Naive thymus-derived CD8-positive, alpha-beta T cell (primary cell): ENCODE measurements at regions not wholly inside any gene's neighbourhood (a gene's known extent, or its start where the extent isn't known, plus 50 kb on each side); places are given as distances from the start of the nearest gene placed in this dataset.
A peak's percentile ranks its signal among the peaks of the same experiment; 100 is the strongest.

Source experiments
- ATAC-seq, 2 donors: fragments of 150-1000 bp; cut with Tn5 transposase in 1 of 2; sonication (Bioruptor Pico), chemical (Tn5 transposase) in 1 of 2; 1 replicate in 1 of 2; 2 replicates in 1 of 2; pipeline ENCODE4 v1.10.0; 2021; ENCODE audit warnings: mild to moderate bottlenecking in 2 of 2, moderate library complexity in 2 of 2
- POLR2A ChIA-PET: fragments of 350-600 bp; sonication (Branson Sonifier 250); formaldehyde crosslinking; loops from one replicate; lab custom pipeline; 2021; ENCODE audit warnings: antibody characterized with exemption; lab: Charles Lee
- DNase-seq, 10 donors: peaks; one replicate each; pipeline versions ENCODE4 v3.0.0 to v3.0.0-alpha.2; 2020 to 2022
- H3K27ac Mint-ChIP-seq, 10 donors: one replicate each; pipeline ENCODE4 v1.8.0; 2020 to 2022; ENCODE audit warnings: mild to moderate bottlenecking in 10 of 10, mixed read lengths in 10 of 10, moderate library complexity in 4 of 10, inconsistent platforms in 1 of 10
- H3K27me3 Mint-ChIP-seq, 5 donors: one replicate each; pipeline ENCODE4 v1.8.0; 2021 to 2022; ENCODE audit warnings: mixed read lengths in 5 of 5
- H3K36me3 Mint-ChIP-seq, 3 donors: one replicate each; pipeline ENCODE4 v1.8.0; 2020 to 2022; ENCODE audit warnings: mixed read lengths in 3 of 3, mild to moderate bottlenecking in 2 of 3, inconsistent platforms in 1 of 3
- H3K4me1 Mint-ChIP-seq, 4 donors: one replicate each; pipeline ENCODE4 v1.8.0; 2021 to 2022; ENCODE audit warnings: mixed read lengths in 4 of 4
- H3K4me3 Mint-ChIP-seq, 10 donors: one replicate each; pipeline ENCODE4 v1.8.0; 2020 to 2022; ENCODE audit warnings: mild to moderate bottlenecking in 10 of 10, mixed read lengths in 10 of 10, moderate library complexity in 6 of 10, inconsistent platforms in 1 of 10
- H3K9me3 Mint-ChIP-seq, 9 donors: one replicate each; pipeline ENCODE4 v1.8.0; 2020 to 2022; ENCODE audit warnings: mixed read lengths in 9 of 9, mild to moderate bottlenecking in 3 of 9, inconsistent platforms in 1 of 9, moderate library complexity in 1 of 9

- Mint-ChIP-seq H3K9me3 (no peaks in the 10 kb centered on the region), H3K4me3 (no peak overlapping the region), H3K27ac (no peak overlapping the region), H3K4me1 (peaks cover 0 to 6% (median 4%) of the 10 kb centered on the region in 4 donors), H3K27me3 (peaks cover 0 to 9% (median 0%) of the 10 kb centered on the region in 5 donors), H3K36me3 (peaks cover 0 to 2% (median 0%) of the 10 kb centered on the region in 3 donors)
- no peak for ATAC-seq
- DNase-seq = no peak
- POLR2A ChIA-PET = no interaction called here
These were observed 456.6 kb upstream of the PROK2 start for GRCh38 chr3:72241525-72241924.

- DNase-seq = no peak
- Mint-ChIP-seq H3K4me1 (peaks cover 0 to 4% (median 3%) of the 10 kb centered on the region in 4 donors), H3K27ac (peak overlapping the region in 1 of 10 donors; percentile 18), H3K27me3 (peaks cover 0 to 9% (median 0%) of the 10 kb centered on the region in 5 donors), H3K4me3 (no peak overlapping the region), H3K36me3 (peaks cover 0 to 2% (median 0%) of the 10 kb centered on the region in 3 donors), H3K9me3 (no peaks in the 10 kb centered on the region)
- ATAC-seq = no peak
- POLR2A ChIA-PET = no interaction called here
These were observed 455.6 kb upstream of the PROK2 start for GRCh38 chr3:72240531-72240930.

GRCh38 chr3:72238801-72239200 is 453.9 kb upstream of the PROK2 start:
- DNase-seq = no peak
- Mint-ChIP-seq H3K4me1 (peaks cover 0 to 6% (median 0%) of the 10 kb centered on the region in 4 donors), H3K36me3 (peaks cover 0 to 2% (median 0%) of the 10 kb centered on the region in 3 donors), H3K27ac (no peak overlapping the region), H3K4me3 (no peak overlapping the region), H3K9me3 (no peaks in the 10 kb centered on the region), H3K27me3 (no peaks in the 10 kb centered on the region)
- POLR2A ChIA-PET = no interaction called here
- ATAC-seq = no peak

- Mint-ChIP-seq H3K27me3 (no peaks in the 10 kb centered on the region), H3K9me3 (no peaks in the 10 kb centered on the region), H3K36me3 (peaks cover 0 to 2% (median 0%) of the 10 kb centered on the region in 3 donors), H3K4me1 (peaks cover 0 to 4% (median 0%) of the 10 kb centered on the region in 4 donors), H3K4me3 (no peak overlapping the region), H3K27ac (no peak overlapping the region)
- DNase-seq (no peak), ATAC-seq (no peak)
- POLR2A ChIA-PET = no interaction called here
These were observed 453.2 kb upstream of the PROK2 start for GRCh38 chr3:72238010-72238691.

GRCh38 chr3:72237679-72238009 is 452.7 kb upstream of the PROK2 start:
- H3K36me3 Mint-ChIP-seq = peaks cover 0 to 2% (median 0%) of the 10 kb centered on the region in 3 donors
- no peak overlapping the region for H3K4me3 Mint-ChIP-seq
- H3K9me3 Mint-ChIP-seq = no peaks in the 10 kb centered on the region
- POLR2A ChIA-PET = no interaction called here
- H3K27ac Mint-ChIP-seq = no peak overlapping the region
- H3K27me3 Mint-ChIP-seq = no peaks in the 10 kb centered on the region
- H3K4me1 Mint-ChIP-seq = peaks cover 0 to 4% (median 2%) of the 10 kb centered on the region in 4 donors
- no peak for ATAC-seq
- DNase-seq = no peak

- DNase-seq (no peak), ATAC-seq (no peak)
- Mint-ChIP-seq H3K9me3 (no peaks in the 10 kb centered on the region), H3K27me3 (no peaks in the 10 kb centered on the region), H3K36me3 (no peaks in the 10 kb centered on the region), H3K27ac (no peak overlapping the region), H3K4me3 (no peak overlapping the region), H3K4me1 (peaks cover 0 to 5% (median 2%) of the 10 kb centered on the region in 4 donors)
- POLR2A ChIA-PET = no interaction called here
These were observed 449.4 kb upstream of the PROK2 start for GRCh38 chr3:72234391-72234790.

GRCh38 chr3:72233571-72233970 is 448.6 kb upstream of the PROK2 start:
- Mint-ChIP-seq H3K4me3 (no peak overlapping the region), H3K27ac (no peak overlapping the region), H3K36me3 (no peaks in the 10 kb centered on the region), H3K27me3 (no peaks in the 10 kb centered on the region), H3K9me3 (no peaks in the 10 kb centered on the region), H3K4me1 (peaks cover 0 to 5% (median 2%) of the 10 kb centered on the region in 4 donors)
- POLR2A ChIA-PET = no interaction called here
- ATAC-seq (no peak), DNase-seq (no peak)

- peaks cover 0 to 8% (median 5%) of the 10 kb centered on the region in 4 donors for H3K4me1 Mint-ChIP-seq
- no peak overlapping the region for H3K27ac Mint-ChIP-seq
- POLR2A ChIA-PET = no interaction called here
- DNase-seq = no peak
- H3K4me3 Mint-ChIP-seq = no peak overlapping the region
- peaks cover 0 to 7% (median 0%) of the 10 kb centered on the region in 9 donors for H3K9me3 Mint-ChIP-seq
- peaks cover 0 to 3% (median 0%) of the 10 kb centered on the region in 3 donors for H3K36me3 Mint-ChIP-seq
- ATAC-seq = no peak
- H3K27me3 Mint-ChIP-seq = no peaks in the 10 kb centered on the region
These were observed 447.8 kb upstream of the PROK2 start for GRCh38 chr3:72232777-72233176.

GRCh38 chr3:72232331-72232730 is 447.4 kb upstream of the PROK2 start:
- ATAC-seq (no peak), DNase-seq (no peak)
- Mint-ChIP-seq H3K36me3 (peaks cover 0 to 8% (median 0%) of the 10 kb centered on the region in 3 donors), H3K27me3 (no peaks in the 10 kb centered on the region), H3K27ac (peak overlapping the region in 1 of 10 donors; percentile 20), H3K4me1 (peaks cover 0 to 12% (median 10%) of the 10 kb centered on the region in 4 donors), H3K4me3 (no peak overlapping the region), H3K9me3 (peaks cover 0 to 10% (median 1%) of the 10 kb centered on the region in 9 donors)
- POLR2A ChIA-PET = no interaction called here

- POLR2A ChIA-PET = no interaction called here
- DNase-seq (no peak), ATAC-seq (no peak)
- Mint-ChIP-seq H3K9me3 (peaks cover 0 to 15% (median 4%) of the 10 kb centered on the region in 9 donors), H3K36me3 (peaks cover 0 to 14% (median 0%) of the 10 kb centered on the region in 3 donors), H3K4me3 (no peak overlapping the region), H3K27ac (peak overlapping the region in 1 of 10 donors; percentile 20), H3K27me3 (no peaks in the 10 kb centered on the region), H3K4me1 (peaks cover 0 to 13% (median 12%) of the 10 kb centered on the region in 4 donors)
These were observed 446.7 kb upstream of the PROK2 start for GRCh38 chr3:72231439-72232196.

GRCh38 chr3:72230774-72231379 is 445.9 kb upstream of the PROK2 start:
- Mint-ChIP-seq H3K27ac (no peak overlapping the region), H3K27me3 (no peaks in the 10 kb centered on the region), H3K9me3 (peaks cover 6 to 23% (median 9%) of the 10 kb centered on the region in 9 donors), H3K4me1 (peaks cover 0 to 13% (median 12%) of the 10 kb centered on the region in 4 donors), H3K4me3 (no peak overlapping the region), H3K36me3 (peaks cover 0 to 20% (median 4%) of the 10 kb centered on the region in 3 donors)
- DNase-seq (no peak), ATAC-seq (no peak)
- POLR2A ChIA-PET = no interaction called here

GRCh38 chr3:72229952-72230351 is 445.0 kb upstream of the PROK2 start:
- peaks cover 0 to 13% (median 12%) of the 10 kb centered on the region in 4 donors for H3K4me1 Mint-ChIP-seq
- peaks cover 0 to 30% (median 10%) of the 10 kb centered on the region in 3 donors for H3K36me3 Mint-ChIP-seq
- peaks cover 14 to 32% (median 19%) of the 10 kb centered on the region in 9 donors for H3K9me3 Mint-ChIP-seq
- H3K27ac Mint-ChIP-seq = peak overlapping the region in 1 of 10 donors; percentile 20
- ATAC-seq (no peak), DNase-seq (no peak)
- H3K27me3 Mint-ChIP-seq = no peaks in the 10 kb centered on the region
- H3K4me3 Mint-ChIP-seq = no peak overlapping the region
- POLR2A ChIA-PET = no interaction called here
